Upper lobe of left lung (tissue), 6 donors: ENCODE measurements at regions not wholly inside any gene's neighbourhood (a gene's known extent, or its start where the extent isn't known, plus 50 kb on each side); places are given as distances from the start of the nearest gene placed in this dataset.

Experiments used
- ATAC-seq, 2 donors: fragments of 200-7000 bp; cut with Tn5 transposase; one replicate each; pipeline ENCODE4 v1.9.1; 2022; ENCODE audit warnings: mild to moderate bottlenecking in 2 of 2, moderate library complexity in 2 of 2; ENCODE audit not compliant: low FRiP score in 2 of 2
- DNase-seq, 2 donors: peaks; one replicate each; pipeline ENCODE4 v3.0.0-alpha.2; 2019 to 2020
- H3K27ac ChIP-seq, 4 donors: fragments of 200-600 bp; sonication (generic); one replicate each; pipeline ENCODE4 v1.5.1; 2016 to 2019
- H3K27me3 ChIP-seq, 4 donors: fragments of 200-600 bp; sonication (generic); one replicate each; pipeline ENCODE4 v1.5.1; 2017 to 2019
- H3K36me3 ChIP-seq, 4 donors: fragments of 200-600 bp; sonication (generic); one replicate each; pipeline ENCODE4 v1.5.1; 2016 to 2019
- H3K4me1 ChIP-seq, 4 donors: fragments of 200-600 bp; sonication (generic); one replicate each; pipeline ENCODE4 v1.5.1; 2018 to 2019
- H3K4me3 ChIP-seq, 4 donors: fragments of 200-600 bp; sonication (generic); one replicate each; pipeline ENCODE4 v1.5.1; 2017 to 2019; ENCODE audit warnings: mild to moderate bottlenecking in 2 of 4, moderate library complexity in 1 of 4
- H3K9me3 ChIP-seq, 4 donors: fragments of 200-600 bp; sonication (generic); one replicate each; pipeline ENCODE4 v1.5.1; 2018 to 2019
- CTCF ChIP-seq, 6 experiments: fragments of 450-650 bp in 4 of 6; fragments of 200-600 bp in 2 of 6; sonication (generic) in 2 of 6; IDR thresholded peaks; one replicate each; pipeline ENCODE4 v1.5.1; 2016 to 2019; ENCODE audit warnings: antibody characterized with exemption in 6 of 6
- EP300 ChIP-seq, 4 donors: sonication (generic); formaldehyde crosslinking; IDR thresholded peaks; one replicate each; pipeline ENCODE4 v1.5.1; 2017; ENCODE audit warnings: antibody characterized with exemption in 4 of 4, control low read depth in 2 of 4
- POLR2A ChIP-seq, 4 donors: fragments of 450-650 bp; IDR thresholded peaks; one replicate each; pipeline ENCODE4 v1.5.1; 2016 to 2017; ENCODE audit warnings: antibody characterized with exemption in 4 of 4, mild to moderate bottlenecking in 2 of 4
- POLR2AphosphoS5 ChIP-seq, 2 donors: sonication (generic); formaldehyde crosslinking; IDR thresholded peaks; one replicate each; pipeline ENCODE4 v1.5.1; 2017; ENCODE audit warnings: antibody characterized with exemption in 2 of 2
- WGBS, 2 donors: methylation state at CpG; one replicate each; pipeline ENCODE4 v1.1.5; 2017 to 2018; 5-methylcytosine and 5-hydroxymethylcytosine counted together
- donor health status: DM: no; HTN: no; CAD: no; lungs with moderate emphysema.
- donor health status: DM: no; HTN: yes; CAD: no; lungs with severe emphysema.

GRCh38 chr1:226481133-226481532 is 67.4 kb upstream of the STUM start:
- TF ChIP-seq CTCF (IDR thresholded peaks at IDR 0.05) = no peak
- TF ChIP-seq EP300 (IDR thresholded peaks at IDR 0.05) = no peak
- TF ChIP-seq POLR2A (IDR thresholded peaks at IDR 0.05) = no peak
- no peak for TF ChIP-seq POLR2AphosphoS5 (IDR thresholded peaks at IDR 0.05)
- no peak overlapping the region for H3K4me3 ChIP-seq
- no peak for ATAC-seq
- no peaks in the 10 kb centered on the region for H3K9me3 ChIP-seq
- no peak overlapping the region for H3K27ac ChIP-seq
- 60 to 68% methylated on average over 4 of the region's 4 CpGs for WGBS, 2 donors
- H3K27me3 ChIP-seq = no peaks in the 10 kb centered on the region
- H3K4me1 ChIP-seq = peaks cover 0 to 31% (median 12%) of the 10 kb centered on the region in 4 donors
- H3K36me3 ChIP-seq = no peaks in the 10 kb centered on the region
- DNase-seq = no peak

GRCh38 chr1:226482196-226482595 is 66.4 kb upstream of the STUM start:
- Histone ChIP-seq H3K9me3 (no peaks in the 10 kb centered on the region), H3K36me3 (no peaks in the 10 kb centered on the region), H3K4me1 (peaks cover 0 to 31% (median 12%) of the 10 kb centered on the region in 4 donors), H3K27me3 (no peaks in the 10 kb centered on the region), H3K4me3 (no peak overlapping the region), H3K27ac (no peak overlapping the region)
- 94 to 95% methylated on average over 6 of the region's 6 CpGs for WGBS, 2 donors
- TF ChIP-seq CTCF (IDR thresholded peaks at IDR 0.05) (no peak), EP300 (IDR thresholded peaks at IDR 0.05) (no peak), POLR2A (IDR thresholded peaks at IDR 0.05) (no peak), POLR2AphosphoS5 (IDR thresholded peaks at IDR 0.05) (no peak)
- no peak for DNase-seq
- ATAC-seq = no peak

GRCh38 chr1:226482975-226483700 is 65.4 kb upstream of the STUM start:
- ATAC-seq (no peak), DNase-seq (no peak)
- no peaks in the 10 kb centered on the region for H3K9me3 ChIP-seq
- TF ChIP-seq CTCF (IDR thresholded peaks at IDR 0.05) = no peak
- TF ChIP-seq POLR2A (IDR thresholded peaks at IDR 0.05) = no peak
- TF ChIP-seq POLR2AphosphoS5 (IDR thresholded peaks at IDR 0.05) = no peak
- no peak overlapping the region for H3K4me3 ChIP-seq
- WGBS, 2 donors = 76 to 91% methylated on average over 9 to 10 of the region's 10 CpGs
- no peaks in the 10 kb centered on the region for H3K27me3 ChIP-seq
- H3K27ac ChIP-seq = no peak overlapping the region
- H3K36me3 ChIP-seq = no peaks in the 10 kb centered on the region
- H3K4me1 ChIP-seq = peaks cover 0 to 35% (median 12%) of the 10 kb centered on the region in 4 donors

GRCh38 chr1:226485192-226485591 is 63.4 kb upstream of the STUM start:
- DNase-seq (no peak), ATAC-seq (no peak)
- 84% methylated on average over 3 to 5 of the region's 5 CpGs for WGBS, 2 donors
- TF ChIP-seq EP300 (IDR thresholded peaks at IDR 0.05) (no peak), POLR2AphosphoS5 (IDR thresholded peaks at IDR 0.05) (no peak), CTCF (IDR thresholded peaks at IDR 0.05) (no peak), POLR2A (IDR thresholded peaks at IDR 0.05) (no peak)
- Histone ChIP-seq H3K27ac (no peak overlapping the region), H3K4me1 (peaks cover 0 to 25% (median 12%) of the 10 kb centered on the region in 4 donors), H3K4me3 (no peak overlapping the region), H3K27me3 (no peaks in the 10 kb centered on the region), H3K36me3 (no peaks in the 10 kb centered on the region), H3K9me3 (no peaks in the 10 kb centered on the region)

- Histone ChIP-seq H3K4me3 (no peak overlapping the region), H3K27ac (no peak overlapping the region), H3K36me3 (no peaks in the 10 kb centered on the region), H3K27me3 (no peaks in the 10 kb centered on the region), H3K4me1 (peaks cover 0 to 16% (median 6%) of the 10 kb centered on the region in 4 donors), H3K9me3 (no peaks in the 10 kb centered on the region)
- no peak for ATAC-seq
- DNase-seq = no peak
- WGBS, 2 donors = 23 to 57% methylated on average over 1 of the region's 1 CpG
- TF ChIP-seq POLR2AphosphoS5 (IDR thresholded peaks at IDR 0.05) (no peak), EP300 (IDR thresholded peaks at IDR 0.05) (no peak), POLR2A (IDR thresholded peaks at IDR 0.05) (no peak), CTCF (IDR thresholded peaks at IDR 0.05) (no peak)
Observed at GRCh38 chr1:226486161-226486560, 62.4 kb upstream of the STUM start.
